ENCODE measurements at regions not wholly inside any gene's neighbourhood (a gene's known extent, or its start where the extent isn't known, plus 50 kb on each side); places are given as distances from the start of the nearest gene placed in this dataset.
A peak's percentile ranks its signal among the peaks of the same experiment; 100 is the strongest.

DNA sequence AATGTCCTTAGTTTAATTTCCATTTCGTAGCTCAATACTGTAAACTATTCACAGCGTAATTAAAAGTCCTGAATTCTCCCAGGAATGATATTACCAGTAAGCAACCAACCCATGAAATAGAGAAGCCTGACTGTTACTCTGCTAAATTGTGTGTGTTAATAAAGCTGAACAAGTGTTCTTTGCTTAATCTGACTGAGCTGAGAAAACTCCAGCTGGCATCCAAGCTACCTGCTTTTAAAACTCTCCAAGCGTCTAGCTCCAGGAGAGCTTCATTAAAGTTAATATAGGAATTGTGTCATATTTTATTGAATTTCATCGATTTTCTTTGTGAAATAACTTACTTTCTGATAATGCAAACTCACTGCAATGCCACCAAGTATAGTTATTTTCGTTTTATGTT lies 524.4 kb downstream of the SLC16A7 start:
- no peak for DNase-seq (ENCODE audit: low read depth in 1 of 2, low spot score in 1 of 2)
- TF ChIP-seq, protein P1, sequence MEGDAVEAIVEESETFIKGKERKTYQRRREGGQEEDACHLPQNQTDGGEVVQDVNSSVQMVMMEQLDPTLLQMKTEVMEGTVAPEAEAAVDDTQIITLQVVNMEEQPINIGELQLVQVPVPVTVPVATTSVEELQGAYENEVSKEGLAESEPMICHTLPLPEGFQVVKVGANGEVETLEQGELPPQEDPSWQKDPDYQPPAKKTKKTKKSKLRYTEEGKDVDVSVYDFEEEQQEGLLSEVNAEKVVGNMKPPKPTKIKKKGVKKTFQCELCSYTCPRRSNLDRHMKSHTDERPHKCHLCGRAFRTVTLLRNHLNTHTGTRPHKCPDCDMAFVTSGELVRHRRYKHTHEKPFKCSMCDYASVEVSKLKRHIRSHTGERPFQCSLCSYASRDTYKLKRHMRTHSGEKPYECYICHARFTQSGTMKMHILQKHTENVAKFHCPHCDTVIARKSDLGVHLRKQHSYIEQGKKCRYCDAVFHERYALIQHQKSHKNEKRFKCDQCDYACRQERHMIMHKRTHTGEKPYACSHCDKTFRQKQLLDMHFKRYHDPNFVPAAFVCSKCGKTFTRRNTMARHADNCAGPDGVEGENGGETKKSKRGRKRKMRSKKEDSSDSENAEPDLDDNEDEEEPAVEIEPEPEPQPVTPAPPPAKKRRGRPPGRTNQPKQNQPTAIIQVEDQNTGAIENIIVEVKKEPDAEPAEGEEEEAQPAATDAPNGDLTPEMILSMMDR (IDR thresholded peaks at IDR 0.05; ENCODE audit: low read depth, low read length), result no peak
- H3K27ac ChIP-seq, result no peak overlapping the region
- H3K9me3 ChIP-seq (ENCODE audit: low read depth), result no peaks in the 10 kb centered on the region
- no peak overlapping the region for H3K4me3 ChIP-seq
- H3K36me3 ChIP-seq, result no peaks in the 10 kb centered on the region
- H3K27me3 ChIP-seq, result no peaks in the 10 kb centered on the region
- H3K4me1 ChIP-seq (ENCODE audit: low read depth), result no peaks in the 10 kb centered on the region

DNA sequence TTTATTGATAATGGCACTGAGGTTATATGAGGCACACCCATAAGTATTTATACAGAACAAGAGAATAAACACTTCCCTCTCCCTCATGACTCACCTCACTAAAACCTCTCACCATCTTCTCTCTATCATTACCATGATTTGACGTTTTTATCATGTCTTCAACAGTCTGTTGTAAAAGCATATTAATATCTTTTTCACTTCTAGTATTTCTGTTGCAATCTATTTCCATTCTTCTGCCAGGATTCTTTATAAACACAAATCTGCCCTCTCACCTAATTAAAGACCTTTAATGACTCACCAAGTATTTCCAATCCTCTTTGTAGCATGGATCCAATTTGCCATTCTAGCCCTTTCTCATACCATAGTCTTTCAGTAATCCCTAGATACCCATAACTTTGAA lies 527.7 kb downstream of the SLC16A7 start:
- H3K27ac ChIP-seq, result no peak overlapping the region
- DNase-seq (ENCODE audit: low read depth in 1 of 2, low spot score in 1 of 2), result no peak
- H3K4me3 ChIP-seq, result no peak overlapping the region
- H3K9me3 ChIP-seq (ENCODE audit: low read depth), result no peaks in the 10 kb centered on the region
- TF ChIP-seq, protein P1 (IDR thresholded peaks at IDR 0.05; ENCODE audit: low read depth, low read length), result no peak
- no peaks in the 10 kb centered on the region for H3K4me1 ChIP-seq (ENCODE audit: low read depth)
- no peaks in the 10 kb centered on the region for H3K27me3 ChIP-seq
- no peaks in the 10 kb centered on the region for H3K36me3 ChIP-seq

DNA sequence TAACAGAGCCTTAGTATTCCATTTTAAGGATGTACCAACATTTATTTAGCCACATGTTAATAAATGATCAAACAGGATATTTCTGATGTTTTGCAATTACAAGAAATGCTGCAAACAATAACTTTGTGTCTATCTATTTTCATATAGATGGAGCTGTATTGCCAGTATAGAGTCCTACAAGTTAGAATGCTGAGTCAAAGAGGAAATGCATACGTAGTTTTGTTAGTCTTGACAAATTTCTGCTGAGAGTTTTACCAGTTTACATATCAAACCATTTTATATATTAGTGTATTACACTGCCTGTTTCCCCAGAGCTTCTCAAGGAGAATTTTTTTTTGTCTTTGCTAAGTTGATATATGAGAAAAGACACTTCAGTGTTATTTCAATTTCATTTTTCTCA lies 541.7 kb downstream of the SLC16A7 start:
- Histone ChIP-seq H3K27ac (no peak overlapping the region), H3K4me1 (ENCODE audit: low read depth) (no peaks in the 10 kb centered on the region), H3K36me3 (no peaks in the 10 kb centered on the region), H3K4me3 (no peak overlapping the region), H3K27me3 (no peaks in the 10 kb centered on the region), H3K9me3 (ENCODE audit: low read depth) (no peaks in the 10 kb centered on the region)
- TF ChIP-seq, protein P1 (IDR thresholded peaks at IDR 0.05; ENCODE audit: low read depth, low read length), result no peak
- DNase-seq (ENCODE audit: low read depth in 1 of 2, low spot score in 1 of 2), result no peak

DNA sequence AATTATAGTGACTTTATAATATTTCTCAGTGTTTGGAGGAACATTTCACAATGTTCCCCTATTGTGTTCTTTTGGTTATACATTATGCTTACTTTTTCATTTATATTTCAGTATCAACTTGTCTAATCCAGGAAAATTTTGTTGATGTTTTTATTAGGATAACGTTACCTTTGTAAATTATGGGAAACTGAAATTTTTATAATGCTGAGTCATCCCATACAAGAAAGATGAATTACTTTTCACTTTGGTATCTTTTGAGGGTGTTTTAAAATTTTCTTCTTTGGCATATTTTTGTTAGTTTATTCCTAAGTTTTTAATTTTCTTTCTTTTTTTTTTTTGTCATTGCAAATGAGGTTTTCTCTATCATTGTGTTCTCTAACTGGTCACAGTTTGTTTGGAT lies 542.7 kb downstream of the SLC16A7 start:
- H3K27ac ChIP-seq, result no peak overlapping the region

DNA sequence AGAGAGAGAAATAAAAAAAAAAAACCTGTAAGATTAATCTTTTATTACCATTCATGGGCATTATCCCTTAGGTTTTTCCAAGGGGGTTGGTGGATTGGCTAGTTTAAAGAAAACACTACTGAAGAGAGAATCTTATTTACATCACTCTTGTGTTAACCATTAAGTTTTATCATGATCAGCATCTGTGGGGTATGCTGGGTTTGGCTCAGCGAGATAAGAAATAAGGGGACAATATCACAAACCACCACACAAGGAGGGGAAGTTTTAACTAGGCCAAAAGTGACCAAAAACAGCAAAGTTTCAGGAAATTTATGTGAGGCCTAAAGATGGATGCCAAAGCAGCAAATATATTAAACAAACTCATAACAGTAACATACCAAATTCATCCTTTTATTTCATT lies 548.6 kb downstream of the SLC16A7 start:
- DNase-seq (ENCODE audit: low read depth in 1 of 2, low spot score in 1 of 2), result no peak
- Histone ChIP-seq H3K36me3 (no peaks in the 10 kb centered on the region), H3K27ac (no peak overlapping the region), H3K27me3 (no peaks in the 10 kb centered on the region), H3K9me3 (ENCODE audit: low read depth) (no peaks in the 10 kb centered on the region), H3K4me1 (ENCODE audit: low read depth) (no peaks in the 10 kb centered on the region), H3K4me3 (no peak overlapping the region)
- TF ChIP-seq, protein P1 (IDR thresholded peaks at IDR 0.05; ENCODE audit: low read depth, low read length), result no peak

More for the DNA sequence above, 542.7 kb downstream of the SLC16A7 start:
- Histone ChIP-seq H3K9me3 (ENCODE audit: low read depth) (no peaks in the 10 kb centered on the region), H3K27me3 (no peaks in the 10 kb centered on the region), H3K36me3 (no peaks in the 10 kb centered on the region), H3K4me3 (no peak overlapping the region), H3K4me1 (ENCODE audit: low read depth) (no peaks in the 10 kb centered on the region)
- no peak for DNase-seq (ENCODE audit: low read depth in 1 of 2, low spot score in 1 of 2)
- TF ChIP-seq, protein P1 (IDR thresholded peaks at IDR 0.05; ENCODE audit: low read depth, low read length), result no peak

DNA sequence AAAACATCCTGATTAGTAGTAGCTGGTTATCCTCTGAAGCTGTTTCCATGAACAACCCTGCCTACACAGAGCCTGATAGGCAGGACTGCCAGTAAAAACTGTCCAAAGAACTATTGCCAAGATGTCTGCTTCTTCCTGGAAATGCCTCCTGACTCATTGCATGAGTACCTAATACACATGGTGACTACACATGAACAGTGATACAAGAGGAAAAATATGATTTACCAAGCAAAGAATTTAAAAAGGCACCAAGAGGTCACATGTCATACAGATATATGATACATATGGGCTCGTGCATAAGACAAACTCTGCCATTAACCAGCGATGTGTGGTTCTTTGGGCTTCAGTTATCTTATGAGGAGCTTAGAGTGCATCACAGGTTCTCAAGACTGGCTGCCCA lies 552.3 kb downstream of the SLC16A7 start:
- Histone ChIP-seq H3K9me3 (ENCODE audit: low read depth) (no peaks in the 10 kb centered on the region), H3K27me3 (no peaks in the 10 kb centered on the region), H3K4me1 (ENCODE audit: low read depth) (no peaks in the 10 kb centered on the region), H3K36me3 (no peaks in the 10 kb centered on the region), H3K4me3 (no peak overlapping the region), H3K27ac (no peak overlapping the region)
- peak in 1 of 2 donors; percentile 90 for DNase-seq (ENCODE audit: low read depth in 1 of 2, low spot score in 1 of 2)
- TF ChIP-seq, protein P1 (IDR thresholded peaks at IDR 0.05; ENCODE audit: low read depth, low read length), result no peak
